ENCODE measurements at regions not wholly inside any gene's neighbourhood (a gene's known extent, or its start where the extent isn't known, plus 50 kb on each side); places are given as distances from the start of the nearest gene placed in this dataset.

DNA sequence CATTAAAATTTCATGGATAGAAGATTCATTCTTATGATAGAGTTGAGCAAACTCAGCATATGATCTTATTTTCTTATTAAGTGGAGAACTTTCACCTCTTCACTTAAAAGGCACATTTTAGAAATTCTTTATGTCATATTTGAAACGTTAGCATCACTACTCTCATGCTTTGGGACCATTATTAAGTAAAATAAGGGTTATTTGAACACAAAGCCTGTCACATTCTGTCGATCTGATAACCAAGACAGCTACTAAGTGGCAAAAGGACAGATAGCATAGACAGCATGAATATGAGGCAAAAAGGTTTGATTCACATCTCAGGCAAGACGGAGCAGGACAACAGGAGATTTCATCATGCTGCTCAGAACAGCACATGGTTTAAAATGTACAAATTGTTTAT, 247.6 kb upstream of the ANO3 start:
- TF ChIP-seq CTCF (IDR thresholded peaks at IDR 0.05) (no peak), POLR2A (IDR thresholded peaks at IDR 0.05) (no peak)
